Upper lobe of right lung (tissue), 1 donor: ENCODE measurements at regions not wholly inside any gene's neighbourhood (a gene's known extent, or its start where the extent isn't known, plus 50 kb on each side); places are given as distances from the start of the nearest gene placed in this dataset.

ENCODE experiments used
- ATAC-seq: fragments of 200-7000 bp; cut with Tn5 transposase; one replicate; pipeline ENCODE4 v1.9.1; 2020; ENCODE audit warnings: mild to moderate bottlenecking, moderate library complexity
- DNase-seq: peaks from one replicate; pipeline ENCODE4 v3.0.0-alpha.2; 2020
- H3K27ac ChIP-seq: fragments of 200-600 bp; one replicate; pipeline ENCODE4 v1.8.0; 2022
- H3K27me3 ChIP-seq: fragments of 200-600 bp; one replicate; pipeline ENCODE4 v1.8.0; 2022; ENCODE audit warnings: mild to moderate bottlenecking
- H3K36me3 ChIP-seq: fragments of 200-600 bp; one replicate; pipeline ENCODE4 v1.8.0; 2022
- H3K4me1 ChIP-seq: fragments of 200-600 bp; one replicate; pipeline ENCODE4 v1.8.0; 2022
- H3K4me3 ChIP-seq: fragments of 200-600 bp; one replicate; pipeline ENCODE4 v1.8.0; 2022; ENCODE audit warnings: mild to moderate bottlenecking
- H3K9me3 ChIP-seq: fragments of 200-600 bp; one replicate; pipeline ENCODE4 v1.8.0; 2022
- CTCF ChIP-seq: fragments of 200-600 bp; IDR thresholded peaks from one replicate; pipeline ENCODE4 v1.8.0; 2022; ENCODE audit warnings: antibody characterized with exemption
- intact Hi-C: fragments of 100-400 bp; cut with DNase I; formaldehyde crosslinking; loops from one replicate; pipeline ENCODE4 v1.11.0; 2022
- donor health status: DM: no; HTN: yes; CAD: no; lungs with severe emphysema.

- no peak overlapping the region for H3K27ac ChIP-seq
- intact Hi-C loops = no loop called here
- ATAC-seq = no peak
- no peaks in the 10 kb centered on the region for H3K9me3 ChIP-seq
- no peak for TF ChIP-seq CTCF
- no peaks in the 10 kb centered on the region for H3K4me1 ChIP-seq
- H3K36me3 ChIP-seq = no peaks in the 10 kb centered on the region
- H3K4me3 ChIP-seq = no peak overlapping the region
- H3K27me3 ChIP-seq = no peaks in the 10 kb centered on the region
- DNase-seq = no peak
Measured at GRCh38 chr7:16130111-16131110, 290.9 kb downstream of the CRPPA start.

DNA sequence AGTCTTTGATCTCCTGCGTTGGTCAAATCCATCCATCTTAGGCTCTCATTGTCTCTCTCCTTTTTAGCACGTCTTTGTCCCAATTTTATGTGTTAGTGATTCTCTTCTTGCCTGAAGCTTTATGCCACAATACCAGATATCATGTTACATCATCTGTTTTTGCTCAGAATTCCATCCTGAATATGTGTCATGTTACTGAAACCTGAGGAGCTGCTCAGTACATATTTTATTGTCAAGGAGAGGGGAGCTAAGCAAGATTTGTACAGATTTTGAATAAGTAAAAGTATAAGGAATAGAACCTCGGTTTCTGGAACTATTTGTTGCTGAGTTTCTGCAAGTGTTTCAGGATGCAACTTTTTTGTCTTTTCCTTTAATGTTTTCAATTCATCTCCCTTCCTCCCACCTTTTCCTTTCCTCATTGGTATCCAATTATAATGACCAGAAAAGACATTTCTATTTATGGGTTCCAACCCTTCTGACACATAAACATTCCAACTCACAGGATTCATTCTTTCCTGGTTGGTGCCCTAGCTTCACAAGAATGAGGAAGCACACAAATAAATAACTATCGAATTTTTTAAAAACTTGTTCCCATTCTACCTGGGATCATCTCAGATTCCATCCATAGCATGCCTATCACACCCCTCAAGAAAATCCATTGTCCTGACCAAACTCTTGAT is 291.8 kb downstream of the CRPPA start:
- Histone ChIP-seq H3K9me3 (no peaks in the 10 kb centered on the region), H3K27ac (no peak overlapping the region), H3K36me3 (no peaks in the 10 kb centered on the region), H3K4me3 (no peak overlapping the region), H3K27me3 (no peaks in the 10 kb centered on the region), H3K4me1 (no peaks in the 10 kb centered on the region)
- DNase-seq = no peak
- ATAC-seq = no peak
- intact Hi-C loops = no loop called here
- no peak for TF ChIP-seq CTCF

- intact Hi-C loops = no loop called here
Measured at GRCh38 chr7:16123117-16123770, 298.1 kb downstream of the CRPPA start.

GRCh38 chr7:16121876-16122390 is 299.4 kb downstream of the CRPPA start:
- ATAC-seq (no peak), DNase-seq (no peak)
- Histone ChIP-seq H3K4me1 (no peaks in the 10 kb centered on the region), H3K4me3 (no peak overlapping the region), H3K9me3 (no peaks in the 10 kb centered on the region), H3K27me3 (no peaks in the 10 kb centered on the region), H3K36me3 (no peaks in the 10 kb centered on the region), H3K27ac (no peak overlapping the region)
- TF ChIP-seq CTCF = no peak
- intact Hi-C loops = no loop called here

More at GRCh38 chr7:16123117-16123770, 298.1 kb downstream of the CRPPA start:
- no peaks in the 10 kb centered on the region for H3K36me3 ChIP-seq
- ATAC-seq (no peak), DNase-seq (no peak)
- H3K4me1 ChIP-seq = no peaks in the 10 kb centered on the region
- H3K4me3 ChIP-seq = no peak overlapping the region
- H3K27me3 ChIP-seq = no peaks in the 10 kb centered on the region
- H3K9me3 ChIP-seq = no peaks in the 10 kb centered on the region
- H3K27ac ChIP-seq = no peak overlapping the region
- TF ChIP-seq CTCF = no peak

DNA sequence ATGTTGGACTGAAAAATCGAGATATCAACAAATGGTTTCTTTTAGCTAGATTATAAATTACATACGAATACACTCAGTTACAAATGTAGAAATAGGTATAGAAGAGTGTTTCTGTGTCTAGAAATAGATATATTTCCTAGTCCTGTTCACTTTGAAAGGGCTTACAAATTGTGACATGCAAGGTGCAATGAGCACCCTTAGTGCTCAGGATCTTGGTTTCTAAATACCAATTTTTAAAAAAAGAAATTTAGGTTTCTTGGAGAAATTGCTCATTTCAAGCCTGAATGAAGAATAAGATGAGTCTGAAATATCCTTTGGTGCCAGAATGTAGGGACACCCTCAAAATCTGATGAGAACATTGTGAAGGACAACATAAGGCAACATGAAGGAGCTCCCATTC is 306.0 kb downstream of the CRPPA start:
- DNase-seq (no peak), ATAC-seq (no peak)
- H3K9me3 ChIP-seq = no peaks in the 10 kb centered on the region
- H3K4me1 ChIP-seq = no peaks in the 10 kb centered on the region
- TF ChIP-seq CTCF = no peak
- no peaks in the 10 kb centered on the region for H3K27me3 ChIP-seq
- no peak overlapping the region for H3K27ac ChIP-seq
- intact Hi-C loops = no loop called here
- H3K4me3 ChIP-seq = no peak overlapping the region
- no peaks in the 10 kb centered on the region for H3K36me3 ChIP-seq
